Smooth muscle cell (in vitro differentiated cells): ENCODE measurements at regions not wholly inside any gene's neighbourhood (a gene's known extent, or its start where the extent isn't known, plus 50 kb on each side); places are given as distances from the start of the nearest gene placed in this dataset.

Experiments used
- DNase-seq: peaks from one replicate; lab custom pipeline; 2025; ENCODE audit not compliant: unreplicated experiment; lab: John Stamatoyannopoulos, UW
- H2AFZ ChIP-seq: fragments of 200-600 bp; sonication (generic); 2 replicates; pipeline ENCODE4 v1.6.0; 2016; ENCODE audit warnings: antibody characterized with exemption, low read depth, mild to moderate bottlenecking
- H3F3A ChIP-seq: fragments of 200-600 bp; sonication (generic); 2 replicates; pipeline ENCODE4 v1.6.0; 2017; ENCODE audit warnings: antibody characterized with exemption, low read depth
- H3K27ac ChIP-seq: fragments of 200-600 bp; sonication (generic); 2 replicates; pipeline ENCODE4 v1.5.1; 2016; ENCODE audit warnings: low read depth, mild to moderate bottlenecking
- H3K27me3 ChIP-seq: fragments of 200-600 bp; sonication (generic); 2 replicates; pipeline ENCODE4 v1.6.1; 2016; ENCODE audit warnings: low read depth, mild to moderate bottlenecking
- H3K36me3 ChIP-seq: fragments of 200-600 bp; sonication (generic); 2 replicates; pipeline ENCODE4 v1.5.1; 2016; ENCODE audit warnings: low read depth
- H3K4me1 ChIP-seq: fragments of 200-600 bp; sonication (generic); 2 replicates; pipeline ENCODE4 v1.5.1; 2016; ENCODE audit warnings: low read depth
- H3K4me2 ChIP-seq: fragments of 200-600 bp; sonication (generic); 2 replicates; pipeline ENCODE4 v1.6.0; 2016; ENCODE audit warnings: mild to moderate bottlenecking
- H3K4me3 ChIP-seq: fragments of 200-600 bp; sonication (generic); 2 replicates; pipeline ENCODE4 v1.5.1; 2016; ENCODE audit warnings: mild to moderate bottlenecking
- H3K79me2 ChIP-seq: fragments of 200-600 bp; sonication (generic); 2 replicates; pipeline ENCODE4 v1.6.0; 2016; ENCODE audit warnings: low read depth, mild to moderate bottlenecking
- H3K9ac ChIP-seq: fragments of 200-600 bp; sonication (generic); 2 replicates; pipeline ENCODE4 v1.6.0; 2016; ENCODE audit warnings: low read depth
- H3K9me3 ChIP-seq: fragments of 200-600 bp; sonication (generic); replicated peaks from 2 replicates; pipeline ENCODE4 v1.5.1; 2016; ENCODE audit warnings: low read depth
- H4K20me1 ChIP-seq: fragments of 200-600 bp; sonication (generic); 2 replicates; pipeline ENCODE4 v1.6.0; 2016; ENCODE audit warnings: low read depth
- WGBS: methylation state at CpG from one replicate; pipeline ENCODE4 v1.1.7; 2016; ENCODE audit warnings: low lambda C conversion rate; 5-methylcytosine and 5-hydroxymethylcytosine counted together
- TF ChIP-seq, protein P1 (sequence below): fragments of 200-600 bp; sonication (generic); IDR thresholded peaks from 2 replicates; pipeline ENCODE4 v1.5.1; 2017; ENCODE audit warnings: borderline replicate concordance, mild to moderate bottlenecking, antibody characterized with exemption; ENCODE audit not compliant: insufficient read depth, poor library complexity, severe bottlenecking

DNA sequence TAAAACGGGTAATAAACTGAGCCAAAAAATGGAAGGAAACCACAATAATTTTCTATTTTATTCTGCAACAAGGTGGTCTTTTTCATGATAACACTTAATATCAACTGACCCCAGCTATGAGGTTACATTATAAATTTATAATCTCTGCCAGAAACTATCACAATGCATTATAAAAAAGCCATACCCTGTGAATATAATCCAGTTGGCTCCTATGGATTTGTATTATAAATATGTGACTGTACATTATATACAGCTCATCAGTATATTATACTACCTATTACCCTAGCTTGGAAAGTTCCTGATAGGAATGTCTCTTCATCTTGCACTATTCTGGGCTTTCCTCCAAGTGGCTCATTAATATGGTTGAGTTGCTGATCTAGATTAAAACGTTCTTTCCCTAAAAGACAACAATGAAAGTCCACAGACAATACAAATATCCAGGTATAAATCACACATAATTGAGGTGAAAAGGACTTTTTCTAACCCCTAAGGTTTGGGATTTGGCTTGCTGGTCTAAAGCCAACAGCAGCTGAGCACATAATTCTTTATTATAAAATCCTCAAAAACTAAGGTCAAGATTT is 487.7 kb downstream of the TTLL7 start:
- no peak for DNase-seq
- H3F3A ChIP-seq, result peaks cover 22% of the 10 kb centered on the region
- no peak overlapping the region for H3K4me2 ChIP-seq
- TF ChIP-seq, protein P1, sequence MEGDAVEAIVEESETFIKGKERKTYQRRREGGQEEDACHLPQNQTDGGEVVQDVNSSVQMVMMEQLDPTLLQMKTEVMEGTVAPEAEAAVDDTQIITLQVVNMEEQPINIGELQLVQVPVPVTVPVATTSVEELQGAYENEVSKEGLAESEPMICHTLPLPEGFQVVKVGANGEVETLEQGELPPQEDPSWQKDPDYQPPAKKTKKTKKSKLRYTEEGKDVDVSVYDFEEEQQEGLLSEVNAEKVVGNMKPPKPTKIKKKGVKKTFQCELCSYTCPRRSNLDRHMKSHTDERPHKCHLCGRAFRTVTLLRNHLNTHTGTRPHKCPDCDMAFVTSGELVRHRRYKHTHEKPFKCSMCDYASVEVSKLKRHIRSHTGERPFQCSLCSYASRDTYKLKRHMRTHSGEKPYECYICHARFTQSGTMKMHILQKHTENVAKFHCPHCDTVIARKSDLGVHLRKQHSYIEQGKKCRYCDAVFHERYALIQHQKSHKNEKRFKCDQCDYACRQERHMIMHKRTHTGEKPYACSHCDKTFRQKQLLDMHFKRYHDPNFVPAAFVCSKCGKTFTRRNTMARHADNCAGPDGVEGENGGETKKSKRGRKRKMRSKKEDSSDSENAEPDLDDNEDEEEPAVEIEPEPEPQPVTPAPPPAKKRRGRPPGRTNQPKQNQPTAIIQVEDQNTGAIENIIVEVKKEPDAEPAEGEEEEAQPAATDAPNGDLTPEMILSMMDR, result no peak
- H3K36me3 ChIP-seq, result no peaks in the 10 kb centered on the region
- no peaks in the 10 kb centered on the region for H4K20me1 ChIP-seq
- WGBS, result 87% methylated on average over 2 of the region's 2 CpGs
- H3K79me2 ChIP-seq, result no peaks in the 10 kb centered on the region
- H3K27ac ChIP-seq, result no peak overlapping the region
- H3K9ac ChIP-seq, result no peak overlapping the region
- H3K9me3 ChIP-seq, result no peaks in the 10 kb centered on the region
- no peak overlapping the region for H3K4me3 ChIP-seq
- H3K4me1 ChIP-seq, result peaks cover 23% of the 10 kb centered on the region
- H3K27me3 ChIP-seq, result no peaks in the 10 kb centered on the region
- H2AFZ ChIP-seq, result no peak overlapping the region

DNA sequence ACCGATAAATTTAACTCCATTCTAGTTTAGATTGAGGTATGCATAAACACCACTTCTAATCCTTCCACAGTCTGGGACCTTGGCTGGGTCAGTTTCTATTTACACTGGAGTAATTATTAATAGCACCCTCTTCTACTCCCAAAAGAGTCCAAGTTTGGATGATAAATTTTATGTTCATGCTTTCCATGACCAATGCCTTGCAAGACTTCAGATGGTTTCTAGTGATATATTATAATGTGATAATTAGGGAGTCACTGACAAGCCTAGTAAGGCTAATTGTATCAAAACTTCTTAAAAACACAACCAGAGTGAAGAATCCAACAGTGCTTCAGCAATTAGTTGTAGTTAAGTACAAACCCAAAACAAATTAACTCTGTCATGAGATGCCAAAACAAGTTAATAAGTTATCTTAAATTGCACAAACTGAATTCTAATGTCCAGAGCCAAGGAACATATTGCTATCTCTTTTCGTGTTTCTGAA is 489.6 kb downstream of the TTLL7 start:
- TF ChIP-seq, protein P1, result no peak
- Histone ChIP-seq H3K4me2 (peak overlapping the region; percentile 71), H3K9me3 (no peaks in the 10 kb centered on the region), H3K36me3 (no peaks in the 10 kb centered on the region), H3K4me1 (peaks cover 23% of the 10 kb centered on the region), H2AFZ (no peak overlapping the region), H3K4me3 (no peak overlapping the region), H3F3A (peaks cover 22% of the 10 kb centered on the region), H3K27me3 (no peaks in the 10 kb centered on the region), H3K27ac (peak overlapping the region; percentile 89), H3K9ac (peak overlapping the region; percentile 4), H3K79me2 (no peaks in the 10 kb centered on the region), H4K20me1 (no peaks in the 10 kb centered on the region)
- WGBS, result 64% methylated on average over 2 of the region's 2 CpGs
- DNase-seq, result no peak

DNA sequence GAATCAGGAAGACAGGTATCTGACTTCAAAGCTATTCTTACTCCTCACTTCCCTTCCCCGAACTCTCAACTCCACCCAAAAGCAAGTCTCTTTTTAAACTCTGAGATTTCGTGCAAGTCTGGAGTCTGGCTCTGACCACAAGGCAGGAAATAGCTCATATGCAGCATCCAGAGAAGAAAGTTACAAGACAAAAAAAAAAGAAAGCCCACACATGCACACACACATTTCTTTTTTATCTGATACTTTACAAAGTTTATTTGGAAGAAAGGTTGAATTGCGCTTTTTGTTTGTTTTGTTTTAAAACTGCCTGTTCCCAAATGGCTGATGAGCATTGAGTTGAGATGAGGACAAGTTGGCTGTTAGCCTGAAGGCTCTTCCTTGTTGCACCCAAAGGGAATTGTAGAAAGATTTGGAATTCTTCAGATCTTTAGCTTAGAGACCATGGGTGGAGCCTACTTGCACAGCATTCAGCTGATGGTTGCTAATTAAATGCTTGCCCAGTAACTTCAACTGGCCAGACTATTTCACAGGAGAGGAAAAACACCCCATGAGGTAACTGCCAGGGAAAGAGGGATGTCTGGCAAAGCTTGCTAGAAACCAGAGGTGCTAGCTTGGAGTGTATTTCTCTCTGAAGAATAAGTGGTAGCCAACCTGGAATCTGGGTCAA is 490.3 kb downstream of the TTLL7 start:
- H3K27ac ChIP-seq, result peak overlapping the region; percentile 89
- TF ChIP-seq, protein P1, result no peak
- H3K79me2 ChIP-seq, result no peaks in the 10 kb centered on the region
- no peaks in the 10 kb centered on the region for H3K9me3 ChIP-seq
- no peak overlapping the region for H3K4me3 ChIP-seq
- 4% methylated on average over 3 of the region's 3 CpGs for WGBS
- H4K20me1 ChIP-seq, result no peaks in the 10 kb centered on the region
- H3K36me3 ChIP-seq, result no peaks in the 10 kb centered on the region
- peak overlapping the region; percentile 71 for H3K4me2 ChIP-seq
- H3F3A ChIP-seq, result peaks cover 22% of the 10 kb centered on the region
- no peaks in the 10 kb centered on the region for H3K27me3 ChIP-seq
- DNase-seq, result no peak
- H3K4me1 ChIP-seq, result peaks cover 23% of the 10 kb centered on the region
- H3K9ac ChIP-seq, result peak overlapping the region; percentile 4
- H2AFZ ChIP-seq, result peak overlapping the region; percentile 16
